Non-pigmented ciliary epithelial cell (primary cell): ENCODE measurements at regions not wholly inside any gene's neighbourhood (a gene's known extent, or its start where the extent isn't known, plus 50 kb on each side); places are given as distances from the start of the nearest gene placed in this dataset.
"Not testable (repeated sequence)": the region's sequence is repeated elsewhere in the genome, so short reads cannot be mapped to it uniquely, and the experiment has no call there.

Experiments used
- DNase-seq: peaks from one replicate; pipeline ENCODE4 v3.0.0-alpha.2; 2010; ENCODE audit warnings: low read depth

GRCh38 chr5:94102849-94103248, 361.4 kb upstream of the POU5F2 start:
- no peak for DNase-seq

- not testable (repeated sequence) for DNase-seq
These were observed 356.0 kb upstream of the POU5F2 start for GRCh38 chr5:94097384-94097783.

- DNase-seq: no peak
These were observed 353.5 kb upstream of the POU5F2 start for GRCh38 chr5:94094793-94095441.

- no peak for DNase-seq
These were observed 351.9 kb upstream of the POU5F2 start for GRCh38 chr5:94093300-94093699.

- DNase-seq: not testable (repeated sequence)
These were observed 345.2 kb upstream of the POU5F2 start for GRCh38 chr5:94086635-94087034.

- no peak for DNase-seq
These were observed 344.8 kb upstream of the POU5F2 start for GRCh38 chr5:94086194-94086593.

- no peak for DNase-seq
These were observed 341.0 kb upstream of the POU5F2 start for GRCh38 chr5:94082405-94082804.

- DNase-seq: no peak
These were observed 339.7 kb upstream of the POU5F2 start for GRCh38 chr5:94081088-94081487.

GRCh38 chr5:94080390-94080789, 339.0 kb upstream of the POU5F2 start:
- DNase-seq: no peak

- no peak for DNase-seq
These were observed 330.7 kb upstream of the POU5F2 start for GRCh38 chr5:94072116-94072515.

- no peak for DNase-seq
These were observed 325.2 kb upstream of the POU5F2 start for GRCh38 chr5:94066437-94067207.

- no peak for DNase-seq
These were observed 322.6 kb upstream of the POU5F2 start for GRCh38 chr5:94064025-94064424.

GRCh38 chr5:94057655-94058054, 316.3 kb upstream of the POU5F2 start:
- no peak for DNase-seq

GRCh38 chr5:94057217-94057616, 315.8 kb upstream of the POU5F2 start:
- no peak for DNase-seq

GRCh38 chr5:94049307-94049922, 308.0 kb upstream of the POU5F2 start:
- DNase-seq: not testable (repeated sequence)

GRCh38 chr5:94045839-94046782, 304.7 kb upstream of the POU5F2 start:
- no peak for DNase-seq

GRCh38 chr5:94043311-94043710, 301.9 kb upstream of the POU5F2 start:
- no peak for DNase-seq

- DNase-seq: no peak
These were observed 299.3 kb upstream of the POU5F2 start for GRCh38 chr5:94040591-94041148.

- DNase-seq: no peak
These were observed 297.7 kb upstream of the POU5F2 start for GRCh38 chr5:94039101-94039500.

GRCh38 chr5:94031631-94032030, 290.2 kb upstream of the POU5F2 start:
- no peak for DNase-seq

GRCh38 chr5:94028001-94028400, 286.6 kb upstream of the POU5F2 start:
- no peak for DNase-seq

- no peak for DNase-seq
These were observed 285.7 kb upstream of the POU5F2 start for GRCh38 chr5:94027145-94027544.
